Fibroblast of lung (primary cell): ENCODE measurements at regions not wholly inside any gene's neighbourhood (a gene's known extent, or its start where the extent isn't known, plus 50 kb on each side); places are given as distances from the start of the nearest gene placed in this dataset.

ENCODE experiments used
- CTCF ChIP-seq, 2 donors: IDR thresholded peaks in 1 of 2; conservative IDR thresholded peaks in 1 of 2; 1 replicate in 1 of 2; 2 replicates in 1 of 2; pipeline ENCODE4 v1.5.1; 2011 to 2012; ENCODE audit warnings: low read length in 2 of 2, control low read depth in 1 of 2, inconsistent platforms in 1 of 2, low read depth in 1 of 2, mild to moderate bottlenecking in 1 of 2
- EZH2 ChIP-seq: IDR thresholded peaks from 2 replicates; pipeline ENCODE4 v1.5.1; 2012; ENCODE audit warnings: low read length, control low read depth, mild to moderate bottlenecking; ENCODE audit errors: missing control alignments

- no peak for TF ChIP-seq CTCF (conservative IDR thresholded peaks at IDR 0.05 in 1 of 2, IDR thresholded peaks at IDR 0.05 in 1 of 2; ENCODE audit: low read depth in 1 of 2, low read length in 2 of 2)
- TF ChIP-seq EZH2 = no peak
Observed at GRCh38 chr5:115384587-115385375, 88.3 kb upstream of the CCDC112 start.
